ENCODE measurements at regions not wholly inside any gene's neighbourhood (a gene's known extent, or its start where the extent isn't known, plus 50 kb on each side); places are given as distances from the start of the nearest gene placed in this dataset.

DNA sequence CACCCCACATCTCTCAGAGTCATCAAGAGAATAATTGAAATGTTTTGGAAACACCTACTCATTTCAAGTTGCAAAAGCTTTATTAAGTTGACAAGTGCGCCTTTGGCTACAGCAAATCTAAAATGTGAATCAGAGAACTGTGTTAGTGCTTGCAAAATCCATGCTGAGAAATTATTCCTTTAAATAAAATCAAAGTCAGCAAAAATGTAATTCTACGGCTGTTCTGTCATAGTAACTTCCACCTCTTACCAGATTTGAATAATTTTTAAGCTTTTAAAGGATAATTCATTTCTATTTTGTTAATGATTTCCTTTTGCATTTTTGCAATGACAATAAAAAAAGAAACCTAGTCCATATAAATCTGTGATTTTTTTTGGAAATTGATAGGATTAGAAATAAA is 1779.1 kb downstream of the STIM2 start:
- TF ChIP-seq POLR2AphosphoS5 (IDR thresholded peaks at IDR 0.05; ENCODE audit: low read depth, low read length), result no peak
- no peak for TF ChIP-seq REST (IDR thresholded peaks at IDR 0.05; ENCODE audit: insufficient read depth in 1 of 2, low read depth in 2 of 2, low read length in 1 of 2)
- no peak for TF ChIP-seq TCF7L2 (IDR thresholded peaks at IDR 0.05; ENCODE audit: low read depth, low read length)
- no peak for TF ChIP-seq SIN3A (IDR thresholded peaks at IDR 0.05; ENCODE audit: borderline replicate concordance, insufficient read depth, low read depth, low read length)
- TF ChIP-seq CTCF (IDR thresholded peaks at IDR 0.05), result no peak
- DNase-seq (ENCODE audit: low read depth, low spot score) (no peak), ATAC-seq (no peak)
- intact Hi-C loops (cut with micrococcal nuclease; ENCODE audit: unreplicated experiment), result no loop called here
- no peak overlapping the region for H3K27ac ChIP-seq (ENCODE audit: low read length)
- H3K36me3 ChIP-seq (ENCODE audit: control insufficient read depth, insufficient read depth, low read length), result no peaks in the 10 kb centered on the region
- H3K27me3 ChIP-seq (ENCODE audit: control insufficient read depth, insufficient read depth, low read length), result no peaks in the 10 kb centered on the region
- ChIA-PET CTCF (no interaction called here), POLR2A (no interaction called here)
- no TSS peak for BruUV-seq (replicated peaks)
- no peaks in the 10 kb centered on the region for H3K4me1 ChIP-seq (ENCODE audit: control insufficient read depth, insufficient read depth, low read length)
- H3K9me3 ChIP-seq (ENCODE audit: control insufficient read depth, insufficient read depth, low read depth, low read length), result no peaks in the 10 kb centered on the region
- in situ Hi-C loops (cut with HindIII; ENCODE audit: low pct_unique_long_range_greater_than_20kb, low sequenced_read_pairs), result no loop called here
- no peak overlapping the region for H3K4me3 ChIP-seq (ENCODE audit: low read depth in 2 of 2, low read length in 2 of 2)

GRCh38 chr4:28654618-28655017 is 1794.0 kb downstream of the STIM2 start:
- ATAC-seq, result no peak
- in situ Hi-C loops (cut with HindIII; ENCODE audit: low pct_unique_long_range_greater_than_20kb, low sequenced_read_pairs), result no loop called here

More at GRCh38 chr4:28654618-28655017, 1794.0 kb downstream of the STIM2 start:
- no peaks in the 10 kb centered on the region for H3K36me3 ChIP-seq (ENCODE audit: control insufficient read depth, insufficient read depth, low read length)
- H3K27ac ChIP-seq (ENCODE audit: low read length), result no peak overlapping the region
- CTCF ChIA-PET, result no interaction called here
- H3K4me3 ChIP-seq (ENCODE audit: low read depth in 2 of 2, low read length in 2 of 2), result no peak overlapping the region
- no peak for TF ChIP-seq POLR2AphosphoS5 (IDR thresholded peaks at IDR 0.05; ENCODE audit: low read depth, low read length)
- no peak for TF ChIP-seq TCF7L2 (IDR thresholded peaks at IDR 0.05; ENCODE audit: low read depth, low read length)
- TF ChIP-seq CTCF (IDR thresholded peaks at IDR 0.05), result no peak
- TF ChIP-seq REST (IDR thresholded peaks at IDR 0.05; ENCODE audit: insufficient read depth in 1 of 2, low read depth in 2 of 2, low read length in 1 of 2), result no peak
- no peak for TF ChIP-seq SIN3A (IDR thresholded peaks at IDR 0.05; ENCODE audit: borderline replicate concordance, insufficient read depth, low read depth, low read length)
- POLR2A ChIA-PET, result interaction anchor here (1.0 kb wide), 1 partner anchor 33 kb away, joined by 3 read pairs; no protein-coding TSS in a partner anchor
- H3K9me3 ChIP-seq (ENCODE audit: control insufficient read depth, insufficient read depth, low read depth, low read length), result no peaks in the 10 kb centered on the region
- intact Hi-C loops (cut with micrococcal nuclease; ENCODE audit: unreplicated experiment), result no loop called here
- no peaks in the 10 kb centered on the region for H3K27me3 ChIP-seq (ENCODE audit: control insufficient read depth, insufficient read depth, low read length)
- no TSS peak for BruUV-seq (replicated peaks)
- no peaks in the 10 kb centered on the region for H3K4me1 ChIP-seq (ENCODE audit: control insufficient read depth, insufficient read depth, low read length)
- DNase-seq (ENCODE audit: low read depth, low spot score), result no peak

All from Panc1 (cell line).